ENCODE measurements at regions not wholly inside any gene's neighbourhood (a gene's known extent, or its start where the extent isn't known, plus 50 kb on each side); places are given as distances from the start of the nearest gene placed in this dataset.
"Not testable (repeated sequence)": the region's sequence is repeated elsewhere in the genome, so short reads cannot be mapped to it uniquely, and the experiment has no call there.

GRCh38 chr12:104886418-104887401 lies 71.4 kb downstream of the SLC41A2 start:
- Histone ChIP-seq H3K4me1 (no peaks in the 10 kb centered on the region), H3K4me3 (ENCODE audit: low read depth, low read length) (no peak overlapping the region), H3K27me3 (no peaks in the 10 kb centered on the region), H3K9me3 (no peaks in the 10 kb centered on the region), H3K36me3 (no peaks in the 10 kb centered on the region)
- TF ChIP-seq CTCF (IDR thresholded peaks at IDR 0.05; ENCODE audit: low read depth, low read length): no peak
- DNase-seq: no peak

- H3K4me3 ChIP-seq (ENCODE audit: low read depth, low read length); H3K9me3 ChIP-seq; H3K4me1 ChIP-seq; H3K36me3 ChIP-seq; H3K27me3 ChIP-seq; DNase-seq: not testable (repeated sequence)
These were observed 79.2 kb downstream of the SLC41A2 start for GRCh38 chr12:104878858-104879257.

GRCh38 chr12:104877103-104877705 lies 80.9 kb downstream of the SLC41A2 start:
- Histone ChIP-seq H3K4me1 (no peaks in the 10 kb centered on the region), H3K27me3 (no peaks in the 10 kb centered on the region), H3K36me3 (no peaks in the 10 kb centered on the region), H3K4me3 (ENCODE audit: low read depth, low read length) (no peak overlapping the region), H3K9me3 (no peaks in the 10 kb centered on the region)
- TF ChIP-seq CTCF (IDR thresholded peaks at IDR 0.05; ENCODE audit: low read depth, low read length): peak; percentile 83
- peak; percentile 47 for DNase-seq

GRCh38 chr12:104873374-104873773 lies 84.7 kb downstream of the SLC41A2 start:
- no peak overlapping the region for H3K4me3 ChIP-seq (ENCODE audit: low read depth, low read length)
- H3K9me3 ChIP-seq: no peaks in the 10 kb centered on the region
- H3K27me3 ChIP-seq: no peaks in the 10 kb centered on the region
- TF ChIP-seq CTCF (IDR thresholded peaks at IDR 0.05; ENCODE audit: low read depth, low read length): no peak
- H3K4me1 ChIP-seq: no peaks in the 10 kb centered on the region
- no peaks in the 10 kb centered on the region for H3K36me3 ChIP-seq
- no peak for DNase-seq

GRCh38 chr12:104870797-104871196 lies 87.3 kb downstream of the SLC41A2 start:
- Histone ChIP-seq H3K27me3 (no peaks in the 10 kb centered on the region), H3K4me3 (ENCODE audit: low read depth, low read length) (no peak overlapping the region), H3K36me3 (no peaks in the 10 kb centered on the region), H3K4me1 (no peaks in the 10 kb centered on the region), H3K9me3 (no peaks in the 10 kb centered on the region)
- DNase-seq: no peak
- no peak for TF ChIP-seq CTCF (IDR thresholded peaks at IDR 0.05; ENCODE audit: low read depth, low read length)

- Histone ChIP-seq H3K4me3 (ENCODE audit: low read depth, low read length) (no peak overlapping the region), H3K9me3 (no peaks in the 10 kb centered on the region), H3K36me3 (no peaks in the 10 kb centered on the region), H3K4me1 (peaks cover 8% of the 10 kb centered on the region), H3K27me3 (no peaks in the 10 kb centered on the region)
- no peak for DNase-seq
- TF ChIP-seq CTCF (IDR thresholded peaks at IDR 0.05; ENCODE audit: low read depth, low read length): no peak
These were observed 91.8 kb downstream of the SLC41A2 start for GRCh38 chr12:104866291-104866690.

Measured in BE2C (cell line).